ENCODE measurements at regions not wholly inside any gene's neighbourhood (a gene's known extent, or its start where the extent isn't known, plus 50 kb on each side); places are given as distances from the start of the nearest gene placed in this dataset.

GRCh38 chr10:30793093-30793492, 163.5 kb upstream of the LYZL2 start:
- H3K36me3 ChIP-seq, result no peaks in the 10 kb centered on the region

GRCh38 chr10:30792025-30792424, 162.5 kb upstream of the LYZL2 start:
- H3K36me3 ChIP-seq, result no peaks in the 10 kb centered on the region
- no peaks in the 10 kb centered on the region for H3K9me3 ChIP-seq (ENCODE audit: low read depth)
- peaks cover 15% of the 10 kb centered on the region for H3K4me1 ChIP-seq (ENCODE audit: low read depth)
- no peak for TF ChIP-seq CTCF (IDR thresholded peaks at IDR 0.05; ENCODE audit: low read depth, low read length)
- DNase-seq (ENCODE audit: low read depth in 1 of 2, low spot score in 1 of 2), result no peak
- H3K27me3 ChIP-seq, result no peaks in the 10 kb centered on the region
- H3K27ac ChIP-seq, result no peak overlapping the region
- H3K4me3 ChIP-seq, result no peak overlapping the region

More at GRCh38 chr10:30793093-30793492, 163.5 kb upstream of the LYZL2 start:
- Histone ChIP-seq H3K27me3 (no peaks in the 10 kb centered on the region), H3K9me3 (ENCODE audit: low read depth) (no peaks in the 10 kb centered on the region), H3K27ac (no peak overlapping the region), H3K4me1 (ENCODE audit: low read depth) (peaks cover 12% of the 10 kb centered on the region), H3K4me3 (no peak overlapping the region)
- DNase-seq (ENCODE audit: low read depth in 1 of 2, low spot score in 1 of 2), result no peak
- no peak for TF ChIP-seq CTCF (IDR thresholded peaks at IDR 0.05; ENCODE audit: low read depth, low read length)

- no peaks in the 10 kb centered on the region for H3K36me3 ChIP-seq
- H3K4me1 ChIP-seq (ENCODE audit: low read depth), result peaks cover 15% of the 10 kb centered on the region
- H3K9me3 ChIP-seq (ENCODE audit: low read depth), result no peaks in the 10 kb centered on the region
- no peak overlapping the region for H3K4me3 ChIP-seq
- TF ChIP-seq CTCF (IDR thresholded peaks at IDR 0.05; ENCODE audit: low read depth, low read length), result no peak
- no peak for DNase-seq (ENCODE audit: low read depth in 1 of 2, low spot score in 1 of 2)
- no peak overlapping the region for H3K27ac ChIP-seq
- H3K27me3 ChIP-seq, result no peaks in the 10 kb centered on the region
Observed at GRCh38 chr10:30791197-30791611, 161.7 kb upstream of the LYZL2 start.

- no peak overlapping the region for H3K27ac ChIP-seq
- no peak for TF ChIP-seq CTCF (IDR thresholded peaks at IDR 0.05; ENCODE audit: low read depth, low read length)
- no peak for DNase-seq (ENCODE audit: low read depth in 1 of 2, low spot score in 1 of 2)
- H3K9me3 ChIP-seq (ENCODE audit: low read depth), result no peaks in the 10 kb centered on the region
- H3K4me1 ChIP-seq (ENCODE audit: low read depth), result peaks cover 15% of the 10 kb centered on the region
- H3K36me3 ChIP-seq, result no peaks in the 10 kb centered on the region
- no peaks in the 10 kb centered on the region for H3K27me3 ChIP-seq
- H3K4me3 ChIP-seq, result no peak overlapping the region
Observed at GRCh38 chr10:30789806-30790205, 160.3 kb upstream of the LYZL2 start.

- Histone ChIP-seq H3K4me3 (no peak overlapping the region), H3K36me3 (no peaks in the 10 kb centered on the region), H3K27ac (peak overlapping the region; percentile 41), H3K4me1 (ENCODE audit: low read depth) (peaks cover 15% of the 10 kb centered on the region), H3K9me3 (ENCODE audit: low read depth) (no peaks in the 10 kb centered on the region), H3K27me3 (no peaks in the 10 kb centered on the region)
- no peak for TF ChIP-seq CTCF (IDR thresholded peaks at IDR 0.05; ENCODE audit: low read depth, low read length)
- peak in 1 of 2 donors; percentile 37 for DNase-seq (ENCODE audit: low read depth in 1 of 2, low spot score in 1 of 2)
Observed at GRCh38 chr10:30788307-30788706, 158.8 kb upstream of the LYZL2 start.

- no peak for DNase-seq (ENCODE audit: low read depth in 1 of 2, low spot score in 1 of 2)
- Histone ChIP-seq H3K4me1 (ENCODE audit: low read depth) (peaks cover 15% of the 10 kb centered on the region), H3K27me3 (no peaks in the 10 kb centered on the region), H3K36me3 (no peaks in the 10 kb centered on the region), H3K4me3 (no peak overlapping the region), H3K9me3 (ENCODE audit: low read depth) (no peaks in the 10 kb centered on the region), H3K27ac (no peak overlapping the region)
- no peak for TF ChIP-seq CTCF (IDR thresholded peaks at IDR 0.05; ENCODE audit: low read depth, low read length)
Observed at GRCh38 chr10:30786906-30787305, 157.4 kb upstream of the LYZL2 start.
